ENCODE measurements at regions not wholly inside any gene's neighbourhood (a gene's known extent, or its start where the extent isn't known, plus 50 kb on each side); places are given as distances from the start of the nearest gene placed in this dataset.

DNA sequence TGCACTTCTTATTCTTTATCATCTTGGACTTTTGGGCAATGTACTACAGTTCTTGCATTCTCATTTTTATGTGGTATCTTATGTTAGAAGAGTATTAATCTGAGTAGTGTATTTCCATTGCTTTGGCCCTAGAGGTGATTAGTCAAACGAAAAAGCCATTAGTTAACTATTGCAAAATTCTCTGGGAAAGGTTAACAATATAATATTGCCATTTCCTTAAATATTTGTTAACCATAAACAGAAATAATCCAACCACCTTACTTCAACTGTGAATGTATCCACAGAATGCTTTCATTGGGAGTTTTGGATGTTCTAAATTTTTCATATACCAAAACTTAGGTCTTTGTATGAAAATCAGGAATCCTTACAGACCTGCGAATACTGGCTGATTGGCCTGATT is 294.6 kb upstream of the UGT8 start:
- intact Hi-C loops (cut with DNase I): no loop called here
- H3K9ac ChIP-seq (ENCODE audit: low read length in 3 of 3): no peak overlapping the region
- no peaks in the 10 kb centered on the region for H3K36me3 ChIP-seq (ENCODE audit: control insufficient read depth in 2 of 3, insufficient read depth in 3 of 3, low read length in 3 of 3)
- H3K9me3 ChIP-seq (ENCODE audit: control insufficient read depth in 2 of 3, insufficient read depth in 1 of 3, low read length in 3 of 3): no peaks in the 10 kb centered on the region
- H3K27me3 ChIP-seq (ENCODE audit: control insufficient read depth, insufficient read depth, low read length): no peaks in the 10 kb centered on the region
- H3K4me3 ChIP-seq (ENCODE audit: low read length in 3 of 3): no peak overlapping the region
- H3K4me1 ChIP-seq (ENCODE audit: control insufficient read depth in 2 of 3, insufficient read depth in 2 of 3, low read depth in 1 of 3, low read length in 3 of 3): no peaks in the 10 kb centered on the region
- H3K27ac ChIP-seq (ENCODE audit: low read depth in 2 of 2, low read length in 2 of 2): no peak overlapping the region
- FAIRE-seq: no peak
- TF ChIP-seq, protein P1, sequence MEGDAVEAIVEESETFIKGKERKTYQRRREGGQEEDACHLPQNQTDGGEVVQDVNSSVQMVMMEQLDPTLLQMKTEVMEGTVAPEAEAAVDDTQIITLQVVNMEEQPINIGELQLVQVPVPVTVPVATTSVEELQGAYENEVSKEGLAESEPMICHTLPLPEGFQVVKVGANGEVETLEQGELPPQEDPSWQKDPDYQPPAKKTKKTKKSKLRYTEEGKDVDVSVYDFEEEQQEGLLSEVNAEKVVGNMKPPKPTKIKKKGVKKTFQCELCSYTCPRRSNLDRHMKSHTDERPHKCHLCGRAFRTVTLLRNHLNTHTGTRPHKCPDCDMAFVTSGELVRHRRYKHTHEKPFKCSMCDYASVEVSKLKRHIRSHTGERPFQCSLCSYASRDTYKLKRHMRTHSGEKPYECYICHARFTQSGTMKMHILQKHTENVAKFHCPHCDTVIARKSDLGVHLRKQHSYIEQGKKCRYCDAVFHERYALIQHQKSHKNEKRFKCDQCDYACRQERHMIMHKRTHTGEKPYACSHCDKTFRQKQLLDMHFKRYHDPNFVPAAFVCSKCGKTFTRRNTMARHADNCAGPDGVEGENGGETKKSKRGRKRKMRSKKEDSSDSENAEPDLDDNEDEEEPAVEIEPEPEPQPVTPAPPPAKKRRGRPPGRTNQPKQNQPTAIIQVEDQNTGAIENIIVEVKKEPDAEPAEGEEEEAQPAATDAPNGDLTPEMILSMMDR (IDR thresholded peaks at IDR 0.05; ENCODE audit: borderline replicate concordance, extremely low read depth, insufficient read depth): no peak
- no peak for DNase-seq

DNA sequence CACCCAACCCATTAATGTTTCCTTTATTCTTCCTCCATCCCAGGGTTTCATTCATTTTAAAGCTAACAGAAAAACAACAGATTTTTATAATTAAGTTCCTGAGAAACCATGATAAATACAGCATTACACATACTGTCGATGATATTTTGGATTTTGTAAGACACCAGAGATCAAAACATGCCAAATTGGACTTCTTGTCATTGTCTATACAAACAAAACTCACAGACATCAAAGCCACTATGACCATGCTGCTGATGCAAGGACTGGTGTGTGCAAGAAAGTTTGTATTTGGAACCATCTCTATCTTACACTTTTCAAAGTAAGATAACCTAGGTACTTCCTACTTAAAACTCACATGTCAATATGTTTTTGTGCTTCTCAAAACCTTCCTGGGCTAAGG is 294.0 kb upstream of the UGT8 start:
- FAIRE-seq: no peak
- DNase-seq: no peak
- H3K27me3 ChIP-seq (ENCODE audit: control insufficient read depth, insufficient read depth, low read length): no peaks in the 10 kb centered on the region
- no peaks in the 10 kb centered on the region for H3K9me3 ChIP-seq (ENCODE audit: control insufficient read depth in 2 of 3, insufficient read depth in 1 of 3, low read length in 3 of 3)
- no peak overlapping the region for H3K27ac ChIP-seq (ENCODE audit: low read depth in 2 of 2, low read length in 2 of 2)
- intact Hi-C loops (cut with DNase I): no loop called here
- no peak overlapping the region for H3K4me3 ChIP-seq (ENCODE audit: low read length in 3 of 3)
- TF ChIP-seq, protein P1 (IDR thresholded peaks at IDR 0.05; ENCODE audit: borderline replicate concordance, extremely low read depth, insufficient read depth): no peak
- no peak overlapping the region for H3K9ac ChIP-seq (ENCODE audit: low read length in 3 of 3)
- no peaks in the 10 kb centered on the region for H3K36me3 ChIP-seq (ENCODE audit: control insufficient read depth in 2 of 3, insufficient read depth in 3 of 3, low read length in 3 of 3)
- H3K4me1 ChIP-seq (ENCODE audit: control insufficient read depth in 2 of 3, insufficient read depth in 2 of 3, low read depth in 1 of 3, low read length in 3 of 3): no peaks in the 10 kb centered on the region

DNA sequence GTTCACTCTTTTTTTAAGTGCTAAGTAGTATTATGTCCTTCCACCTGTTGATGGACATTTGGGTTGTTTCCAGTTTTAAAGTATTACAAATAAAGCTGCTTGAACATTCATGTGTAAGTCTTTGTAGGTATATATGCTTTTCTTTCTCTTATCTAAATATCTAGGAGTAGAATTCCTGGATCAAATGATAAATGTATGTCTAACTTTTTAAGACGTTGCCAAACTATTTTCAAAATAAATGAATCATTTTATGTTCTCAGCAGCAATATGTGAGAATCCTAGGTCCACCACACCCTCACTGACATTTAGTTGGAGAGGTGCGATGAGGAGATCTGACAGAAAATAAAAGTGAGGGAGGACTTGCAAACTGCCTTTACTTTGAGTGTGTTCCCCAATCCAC is 291.7 kb upstream of the UGT8 start:
- TF ChIP-seq, protein P1 (IDR thresholded peaks at IDR 0.05; ENCODE audit: borderline replicate concordance, extremely low read depth, insufficient read depth): no peak
- H3K4me1 ChIP-seq (ENCODE audit: control insufficient read depth in 2 of 3, insufficient read depth in 2 of 3, low read depth in 1 of 3, low read length in 3 of 3): no peaks in the 10 kb centered on the region
- H3K9me3 ChIP-seq (ENCODE audit: control insufficient read depth in 2 of 3, insufficient read depth in 1 of 3, low read length in 3 of 3): no peaks in the 10 kb centered on the region
- FAIRE-seq: no peak
- H3K27me3 ChIP-seq (ENCODE audit: control insufficient read depth, insufficient read depth, low read length): no peaks in the 10 kb centered on the region
- H3K36me3 ChIP-seq (ENCODE audit: control insufficient read depth in 2 of 3, insufficient read depth in 3 of 3, low read length in 3 of 3): no peaks in the 10 kb centered on the region
- no peak overlapping the region for H3K27ac ChIP-seq (ENCODE audit: low read depth in 2 of 2, low read length in 2 of 2)
- no peak overlapping the region for H3K4me3 ChIP-seq (ENCODE audit: low read length in 3 of 3)
- intact Hi-C loops (cut with DNase I): no loop called here
- no peak for DNase-seq
- no peak overlapping the region for H3K9ac ChIP-seq (ENCODE audit: low read length in 3 of 3)

DNA sequence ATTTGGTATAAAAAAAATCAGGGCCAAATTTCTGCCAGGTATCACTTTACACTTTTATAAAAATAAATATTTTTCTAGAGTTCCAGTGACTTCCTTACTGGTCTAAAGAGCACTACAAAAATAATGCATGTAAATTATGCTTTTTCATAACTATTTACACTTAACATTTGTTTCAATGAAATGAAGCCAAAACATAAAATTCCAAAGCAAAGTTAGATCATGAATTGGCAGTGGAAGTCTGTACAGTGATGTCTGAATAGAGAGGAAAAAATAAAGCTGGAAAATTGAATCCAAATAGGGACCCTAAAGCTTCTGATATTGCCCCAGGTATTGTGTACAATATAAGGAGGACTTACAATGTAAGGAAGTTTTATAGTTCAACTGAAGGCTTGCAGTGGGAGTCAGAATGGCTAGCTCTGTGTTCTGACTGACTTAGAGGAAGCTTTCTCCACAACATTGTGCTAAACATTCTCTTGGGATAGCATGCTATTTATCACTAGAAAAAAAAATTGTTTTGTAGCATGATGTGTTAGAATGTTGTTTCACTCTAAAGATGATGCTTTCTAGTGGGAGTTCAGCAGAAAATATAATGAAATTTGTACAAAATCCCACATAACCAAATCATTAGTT is 288.2 kb upstream of the UGT8 start:
- FAIRE-seq: no peak
- Histone ChIP-seq H3K27me3 (ENCODE audit: control insufficient read depth, insufficient read depth, low read length) (no peaks in the 10 kb centered on the region), H3K4me1 (ENCODE audit: control insufficient read depth in 2 of 3, insufficient read depth in 2 of 3, low read depth in 1 of 3, low read length in 3 of 3) (no peaks in the 10 kb centered on the region), H3K9ac (ENCODE audit: low read length in 3 of 3) (no peak overlapping the region), H3K27ac (ENCODE audit: low read depth in 2 of 2, low read length in 2 of 2) (no peak overlapping the region), H3K36me3 (ENCODE audit: control insufficient read depth in 2 of 3, insufficient read depth in 3 of 3, low read length in 3 of 3) (no peaks in the 10 kb centered on the region), H3K9me3 (ENCODE audit: control insufficient read depth in 2 of 3, insufficient read depth in 1 of 3, low read length in 3 of 3) (no peaks in the 10 kb centered on the region), H3K4me3 (ENCODE audit: low read length in 3 of 3) (no peak overlapping the region)
- DNase-seq: no peak
- intact Hi-C loops (cut with DNase I): no loop called here
- TF ChIP-seq, protein P1 (IDR thresholded peaks at IDR 0.05; ENCODE audit: borderline replicate concordance, extremely low read depth, insufficient read depth): no peak
